Loucy (cell line): ENCODE measurements at regions not wholly inside any gene's neighbourhood (a gene's known extent, or its start where the extent isn't known, plus 50 kb on each side); places are given as distances from the start of the nearest gene placed in this dataset.

Source experiments
- H2AFZ ChIP-seq: fragments of 200-600 bp; sonication (generic); 2 replicates; pipeline ENCODE4 v1.6.0; 2016; ENCODE audit warnings: antibody characterized with exemption, mild to moderate bottlenecking, low read length, moderate library complexity
- H3F3A ChIP-seq: fragments of 200-600 bp; 2 replicates; pipeline ENCODE4 v1.6.0; 2016; ENCODE audit warnings: antibody characterized with exemption, low read depth, mild to moderate bottlenecking
- H3K27me3 ChIP-seq: fragments of 200-600 bp; sonication (generic); 2 replicates; pipeline ENCODE4 v1.6.1; 2014; ENCODE audit warnings: low read length, mild to moderate bottlenecking; ENCODE audit not compliant: insufficient read depth, poor library complexity, severe bottlenecking
- H3K36me3 ChIP-seq: fragments of 200-600 bp; sonication (generic); 2 replicates; pipeline ENCODE4 v1.6.1; 2016; ENCODE audit warnings: low read length; ENCODE audit not compliant: insufficient read depth
- H3K4me1 ChIP-seq: fragments of 200-600 bp; sonication (generic); 2 replicates; pipeline ENCODE4 v1.5.1; 2014; ENCODE audit warnings: low read length, mild to moderate bottlenecking; ENCODE audit not compliant: insufficient read depth, poor library complexity, severe bottlenecking
- H3K4me2 ChIP-seq: fragments of 200-600 bp; sonication (generic); 2 replicates; pipeline ENCODE4 v1.6.0; 2014; ENCODE audit warnings: antibody characterized with exemption, low read length, low read depth, mild to moderate bottlenecking; ENCODE audit not compliant: poor library complexity, severe bottlenecking
- H3K4me3 ChIP-seq: fragments of 200-600 bp; sonication (generic); 2 replicates; pipeline ENCODE4 v1.5.1; 2014; ENCODE audit warnings: low read length, mild to moderate bottlenecking, mixed read lengths; ENCODE audit not compliant: poor library complexity, severe bottlenecking
- H3K79me2 ChIP-seq: fragments of 200-600 bp; sonication (generic); 2 replicates; pipeline ENCODE4 v1.6.1; 2014; ENCODE audit warnings: low read length; ENCODE audit not compliant: insufficient read depth
- H3K9ac ChIP-seq: fragments of 200-600 bp; sonication (generic); 2 replicates; pipeline ENCODE4 v1.6.0; 2014; ENCODE audit warnings: mild to moderate bottlenecking, low read depth, low read length, moderate library complexity; ENCODE audit not compliant: poor library complexity, severe bottlenecking
- H3K9me2 ChIP-seq: fragments of 200-600 bp; sonication (generic); replicated peaks from 2 replicates; pipeline ENCODE4 v1.6.1; 2016; ENCODE audit warnings: low read depth, low read length, mixed read lengths
- H3K9me3 ChIP-seq: fragments of 200-600 bp; sonication (generic); 2 replicates; pipeline ENCODE4 v1.6.1; 2014; ENCODE audit warnings: mild to moderate bottlenecking, antibody characterized with exemption, low read length, low read depth; ENCODE audit not compliant: insufficient read depth
- H4K20me1 ChIP-seq: fragments of 200-600 bp; sonication (generic); 2 replicates; pipeline ENCODE4 v1.6.0; 2014; ENCODE audit warnings: antibody characterized with exemption, low read length, mild to moderate bottlenecking; ENCODE audit not compliant: insufficient read depth, poor library complexity, severe bottlenecking
- CTCF ChIP-seq: fragments of 200-600 bp; sonication (generic); conservative IDR thresholded peaks from 2 replicates; pipeline ENCODE4 v1.5.1; 2014; ENCODE audit warnings: mild to moderate bottlenecking, antibody characterized with exemption, low read length
- EZH2phosphoT487 ChIP-seq: fragments of 200-600 bp; IDR thresholded peaks from 2 replicates; pipeline ENCODE4 v1.6.1; 2018; ENCODE audit warnings: antibody characterized with exemption, mild to moderate bottlenecking, moderate library complexity, borderline replicate concordance

DNA sequence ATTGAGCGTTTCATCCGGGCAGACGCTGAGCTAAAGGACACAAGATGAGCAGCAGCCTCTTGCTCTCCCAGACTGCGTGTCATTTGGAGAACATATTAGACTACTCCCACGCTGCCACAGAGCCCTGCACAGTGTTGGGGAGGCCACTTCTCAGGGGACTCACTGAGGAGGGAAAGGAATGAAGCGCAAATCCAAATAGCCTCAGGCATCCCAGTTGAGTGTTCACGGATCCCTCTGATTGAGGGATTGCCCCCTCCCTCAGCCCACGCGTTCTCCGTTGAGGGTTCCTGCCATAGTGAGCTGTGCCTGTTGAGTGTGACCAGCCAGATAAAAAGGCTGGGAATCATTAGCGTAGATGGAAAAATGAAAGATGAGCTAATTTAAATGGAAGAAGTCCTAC is 563.4 kb downstream of the ACTR3B start:
- Histone ChIP-seq H2AFZ (no peak overlapping the region), H4K20me1 (no peaks in the 10 kb centered on the region), H3K4me3 (no peak overlapping the region), H3K79me2 (no peaks in the 10 kb centered on the region), H3K9me2 (no peaks in the 10 kb centered on the region), H3K4me2 (no peak overlapping the region), H3F3A (no peaks in the 10 kb centered on the region), H3K9me3 (no peaks in the 10 kb centered on the region), H3K4me1 (no peaks in the 10 kb centered on the region), H3K9ac (no peak overlapping the region), H3K36me3 (no peaks in the 10 kb centered on the region), H3K27me3 (no peaks in the 10 kb centered on the region)
- no peak for TF ChIP-seq EZH2phosphoT487

DNA sequence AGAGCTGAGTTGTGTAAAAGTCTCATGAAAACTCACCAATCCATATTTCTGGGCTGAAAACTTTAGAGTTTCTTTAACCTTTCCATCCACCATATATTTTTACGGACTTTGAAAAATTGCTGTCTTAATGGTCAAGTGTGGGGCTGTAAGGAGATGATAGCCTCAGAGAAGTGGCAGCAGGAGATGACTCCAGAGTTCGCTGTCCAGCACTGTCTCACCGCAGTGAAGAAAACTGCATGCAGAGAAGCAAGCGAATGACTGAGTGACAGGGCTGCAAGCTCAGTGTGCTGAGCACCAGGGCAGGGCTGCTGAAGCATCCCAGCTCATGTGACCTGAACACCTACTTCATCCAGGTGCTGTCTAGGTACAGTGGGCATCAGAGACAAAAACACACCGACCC is 564.5 kb downstream of the ACTR3B start:
- no peaks in the 10 kb centered on the region for H3K79me2 ChIP-seq
- no peak overlapping the region for H3K9ac ChIP-seq
- no peaks in the 10 kb centered on the region for H3K9me3 ChIP-seq
- no peak overlapping the region for H2AFZ ChIP-seq
- no peak overlapping the region for H3K4me3 ChIP-seq
- H3K4me1 ChIP-seq: no peaks in the 10 kb centered on the region
- H3K4me2 ChIP-seq: no peak overlapping the region
- H3K27me3 ChIP-seq: no peaks in the 10 kb centered on the region
- no peaks in the 10 kb centered on the region for H3F3A ChIP-seq
- H3K9me2 ChIP-seq: no peaks in the 10 kb centered on the region
- no peaks in the 10 kb centered on the region for H4K20me1 ChIP-seq
- TF ChIP-seq EZH2phosphoT487 (no peak), CTCF (no peak)
- H3K36me3 ChIP-seq: no peaks in the 10 kb centered on the region

DNA sequence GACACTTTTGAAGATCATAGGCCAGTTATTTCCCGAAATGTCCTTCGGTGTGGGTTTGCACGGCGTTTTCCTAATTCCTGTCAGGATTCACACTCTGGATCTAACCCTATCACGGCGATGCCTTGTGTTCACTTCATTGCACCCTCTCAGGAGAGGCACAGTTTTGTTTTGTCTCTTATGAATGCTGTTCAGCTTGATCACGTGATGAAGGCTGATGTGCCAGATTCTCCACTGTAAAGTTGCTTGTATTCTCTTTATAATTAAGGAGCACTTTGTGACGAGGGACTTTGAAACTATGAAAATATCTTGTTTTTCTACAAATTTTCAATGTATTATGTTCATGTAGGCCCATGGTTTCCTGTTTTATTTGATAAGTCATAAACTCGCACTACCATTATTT is 568.1 kb downstream of the ACTR3B start:
- no peak overlapping the region for H3K4me2 ChIP-seq
- H3F3A ChIP-seq: no peaks in the 10 kb centered on the region
- H3K4me1 ChIP-seq: no peaks in the 10 kb centered on the region
- H4K20me1 ChIP-seq: no peaks in the 10 kb centered on the region
- H3K36me3 ChIP-seq: no peaks in the 10 kb centered on the region
- H3K79me2 ChIP-seq: no peaks in the 10 kb centered on the region
- H2AFZ ChIP-seq: no peak overlapping the region
- no peaks in the 10 kb centered on the region for H3K27me3 ChIP-seq
- TF ChIP-seq CTCF (no peak), EZH2phosphoT487 (no peak)
- no peaks in the 10 kb centered on the region for H3K9me3 ChIP-seq
- no peaks in the 10 kb centered on the region for H3K9me2 ChIP-seq
- no peak overlapping the region for H3K9ac ChIP-seq
- H3K4me3 ChIP-seq: no peak overlapping the region

DNA sequence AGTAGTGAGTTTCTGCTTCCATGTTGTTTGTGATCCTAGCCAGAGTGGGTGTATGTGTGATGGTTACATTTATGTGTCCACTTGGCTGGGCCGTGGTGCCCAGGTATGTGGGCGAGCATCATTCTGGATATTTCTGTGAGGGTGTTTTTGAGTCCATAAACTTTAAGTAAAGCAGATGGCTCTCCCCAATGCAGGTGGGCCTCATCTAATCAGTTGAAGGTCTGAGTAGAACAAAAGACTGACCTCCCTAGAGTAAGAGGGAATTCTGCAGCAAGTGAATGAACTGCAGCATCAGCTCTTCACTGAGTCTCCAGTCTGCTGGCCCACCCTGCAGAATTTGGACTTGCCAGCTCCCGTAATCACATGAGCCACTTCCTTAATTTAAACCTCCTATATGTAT is 571.9 kb downstream of the ACTR3B start:
- Histone ChIP-seq H3K9me3 (no peaks in the 10 kb centered on the region), H3K9me2 (no peaks in the 10 kb centered on the region), H3K27me3 (no peaks in the 10 kb centered on the region), H2AFZ (no peak overlapping the region), H3F3A (no peaks in the 10 kb centered on the region), H3K4me3 (no peak overlapping the region), H4K20me1 (no peaks in the 10 kb centered on the region), H3K79me2 (no peaks in the 10 kb centered on the region), H3K9ac (no peak overlapping the region), H3K4me1 (no peaks in the 10 kb centered on the region), H3K4me2 (no peak overlapping the region), H3K36me3 (no peaks in the 10 kb centered on the region)
- no peak for TF ChIP-seq EZH2phosphoT487
- TF ChIP-seq CTCF: no peak
